H1 (cell line): ENCODE measurements at regions not wholly inside any gene's neighbourhood (a gene's known extent, or its start where the extent isn't known, plus 50 kb on each side); places are given as distances from the start of the nearest gene placed in this dataset.

ENCODE experiments used
- CEBPB ChIP-seq: IDR thresholded peaks from 2 replicates; pipeline ENCODE4 v1.6.1; 2012; ENCODE audit warnings: low read depth, low read length
- GABPA ChIP-seq: IDR thresholded peaks from 2 replicates; pipeline ENCODE4 v1.6.1; 2011; ENCODE audit warnings: mild to moderate bottlenecking, low read length, moderate library complexity, borderline replicate concordance; ENCODE audit not compliant: insufficient read depth
- MAFK ChIP-seq: IDR thresholded peaks from 2 replicates; pipeline ENCODE4 v1.6.1; 2012; ENCODE audit warnings: low read depth, mild to moderate bottlenecking, improper control_type of control experiment, low read length
- TAF7 ChIP-seq: optimal IDR thresholded peaks from 2 replicates; pipeline ENCODE3; 2011; ENCODE audit warnings: low read depth, mild to moderate bottlenecking, inconsistent platforms, low read length, moderate library complexity, borderline replicate concordance
- TBP ChIP-seq: IDR thresholded peaks from 2 replicates; pipeline ENCODE4 v1.6.1; 2011; ENCODE audit warnings: low read depth, low read length, improper control_type of control experiment

DNA sequence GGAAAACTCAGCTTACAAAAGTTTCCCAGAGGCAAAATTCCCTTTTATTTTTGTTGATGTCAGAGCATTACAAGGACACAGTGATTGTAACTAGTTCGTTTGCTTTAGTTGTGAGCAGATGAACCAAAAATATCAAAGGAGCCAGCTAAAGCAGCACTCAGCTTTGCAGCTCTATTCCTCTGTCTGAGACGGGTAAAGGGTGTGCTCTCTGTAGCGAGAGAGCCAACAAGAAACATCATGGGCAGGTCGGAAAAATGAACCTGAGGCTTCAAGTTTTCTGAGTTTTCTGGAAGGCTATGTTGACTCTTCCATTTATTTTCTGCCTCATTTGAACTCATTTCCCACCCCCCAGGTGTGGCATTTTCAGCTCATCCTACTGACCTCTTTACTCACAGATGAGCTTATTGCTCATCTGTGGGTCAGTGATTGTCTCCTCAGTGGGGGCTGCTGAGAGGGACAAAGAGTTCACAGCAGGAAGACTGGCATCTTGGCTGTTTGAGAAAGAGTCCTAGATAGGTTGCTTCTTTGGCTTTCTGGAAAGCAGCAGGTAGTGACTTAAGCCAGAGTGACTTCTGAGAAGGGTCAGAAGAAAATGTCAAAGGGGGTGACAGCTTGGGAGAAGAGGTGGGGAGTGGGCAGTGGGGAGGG is 66.6 kb upstream of the EPC2 start (continued):
- TF ChIP-seq TAF7 (no peak), GABPA (no peak), CEBPB (no peak), TBP (no peak), MAFK (no peak)
